ENCODE measurements at regions not wholly inside any gene's neighbourhood (a gene's known extent, or its start where the extent isn't known, plus 50 kb on each side); places are given as distances from the start of the nearest gene placed in this dataset.

- Histone ChIP-seq H3K27me3 (ENCODE audit: insufficient read depth, low read length) (peaks cover 10% of the 10 kb centered on the region), H4K20me1 (ENCODE audit: insufficient read depth, low read length) (no peaks in the 10 kb centered on the region), H3K36me3 (ENCODE audit: insufficient read depth, low read length) (no peaks in the 10 kb centered on the region), H3K27ac (ENCODE audit: low read depth, low read length) (no peak overlapping the region), H3K4me1 (ENCODE audit: insufficient read depth, low read length) (peaks cover 3% of the 10 kb centered on the region), H2AFZ (ENCODE audit: low read length) (no peak overlapping the region), H3K4me3 (ENCODE audit: insufficient read depth, low read length) (no peak overlapping the region), H3K9me3 (ENCODE audit: low read depth, low read length) (no peaks in the 10 kb centered on the region), H3K4me2 (ENCODE audit: insufficient read depth, low read length) (no peak overlapping the region), H3K79me2 (ENCODE audit: insufficient read depth, low read length) (no peaks in the 10 kb centered on the region)
- DNase-seq (ENCODE audit: insufficient read length, low spot score, missing footprints), result peak; percentile 77
- TF ChIP-seq, protein P1, sequence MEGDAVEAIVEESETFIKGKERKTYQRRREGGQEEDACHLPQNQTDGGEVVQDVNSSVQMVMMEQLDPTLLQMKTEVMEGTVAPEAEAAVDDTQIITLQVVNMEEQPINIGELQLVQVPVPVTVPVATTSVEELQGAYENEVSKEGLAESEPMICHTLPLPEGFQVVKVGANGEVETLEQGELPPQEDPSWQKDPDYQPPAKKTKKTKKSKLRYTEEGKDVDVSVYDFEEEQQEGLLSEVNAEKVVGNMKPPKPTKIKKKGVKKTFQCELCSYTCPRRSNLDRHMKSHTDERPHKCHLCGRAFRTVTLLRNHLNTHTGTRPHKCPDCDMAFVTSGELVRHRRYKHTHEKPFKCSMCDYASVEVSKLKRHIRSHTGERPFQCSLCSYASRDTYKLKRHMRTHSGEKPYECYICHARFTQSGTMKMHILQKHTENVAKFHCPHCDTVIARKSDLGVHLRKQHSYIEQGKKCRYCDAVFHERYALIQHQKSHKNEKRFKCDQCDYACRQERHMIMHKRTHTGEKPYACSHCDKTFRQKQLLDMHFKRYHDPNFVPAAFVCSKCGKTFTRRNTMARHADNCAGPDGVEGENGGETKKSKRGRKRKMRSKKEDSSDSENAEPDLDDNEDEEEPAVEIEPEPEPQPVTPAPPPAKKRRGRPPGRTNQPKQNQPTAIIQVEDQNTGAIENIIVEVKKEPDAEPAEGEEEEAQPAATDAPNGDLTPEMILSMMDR (IDR thresholded peaks at IDR 0.05; ENCODE audit: extremely low read depth, low read depth, low read length), result no peak
These were observed 55.5 kb downstream of the INHBB start for GRCh38 chr2:120401275-120402066.

DNA sequence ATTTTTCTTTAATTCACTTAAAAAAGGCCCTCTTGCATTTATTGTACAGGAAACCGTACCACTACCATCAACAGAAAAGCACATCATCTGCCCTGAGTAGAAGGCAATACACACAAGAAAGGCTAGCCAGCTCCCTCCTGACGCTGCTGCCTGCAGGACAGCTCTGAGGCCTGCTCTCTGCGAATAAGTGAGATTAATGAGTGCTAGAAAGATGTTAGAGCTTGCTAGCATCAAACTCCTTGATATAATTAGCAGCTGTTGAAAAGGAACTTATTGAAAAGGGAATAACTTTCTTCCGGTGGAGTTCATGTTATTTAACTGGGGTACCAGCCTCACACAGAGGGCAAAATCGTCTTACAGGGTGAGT lies 56.1 kb downstream of the INHBB start:
- Histone ChIP-seq H3K9me3 (ENCODE audit: low read depth, low read length) (no peaks in the 10 kb centered on the region), H4K20me1 (ENCODE audit: insufficient read depth, low read length) (no peaks in the 10 kb centered on the region), H3K27ac (ENCODE audit: low read depth, low read length) (no peak overlapping the region), H3K4me3 (ENCODE audit: insufficient read depth, low read length) (no peak overlapping the region), H3K4me2 (ENCODE audit: insufficient read depth, low read length) (no peak overlapping the region), H3K36me3 (ENCODE audit: insufficient read depth, low read length) (no peaks in the 10 kb centered on the region), H2AFZ (ENCODE audit: low read length) (no peak overlapping the region), H3K27me3 (ENCODE audit: insufficient read depth, low read length) (peaks cover 10% of the 10 kb centered on the region), H3K4me1 (ENCODE audit: insufficient read depth, low read length) (peaks cover 3% of the 10 kb centered on the region), H3K79me2 (ENCODE audit: insufficient read depth, low read length) (no peaks in the 10 kb centered on the region)
- TF ChIP-seq, protein P1 (IDR thresholded peaks at IDR 0.05; ENCODE audit: extremely low read depth, low read depth, low read length), result no peak
- peak; percentile 65 for DNase-seq (ENCODE audit: insufficient read length, low spot score, missing footprints)

DNA sequence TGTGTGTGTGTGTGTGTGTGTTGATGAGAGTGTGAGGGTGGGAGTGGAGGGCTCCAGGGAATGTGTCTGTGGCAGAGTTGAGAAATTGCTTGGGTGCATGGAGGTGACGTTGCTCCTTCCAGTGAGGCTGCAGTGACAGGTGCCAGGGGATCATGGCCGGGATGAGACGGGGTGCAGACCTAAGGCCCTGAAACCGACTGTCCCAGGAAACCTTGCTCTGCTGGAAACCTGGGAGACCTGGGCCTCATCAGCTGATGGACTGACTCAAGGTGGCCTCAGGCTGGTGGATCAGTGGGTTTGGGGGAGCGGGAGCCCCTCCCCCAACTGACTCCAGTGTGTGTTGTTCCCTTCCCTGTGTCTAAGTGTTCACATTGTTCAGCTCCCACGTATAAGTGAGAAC lies 56.6 kb downstream of the INHBB start:
- H4K20me1 ChIP-seq (ENCODE audit: insufficient read depth, low read length), result no peaks in the 10 kb centered on the region
- no peak overlapping the region for H3K27ac ChIP-seq (ENCODE audit: low read depth, low read length)
- DNase-seq (ENCODE audit: insufficient read length, low spot score, missing footprints), result peak; percentile 48
- H3K36me3 ChIP-seq (ENCODE audit: insufficient read depth, low read length), result no peaks in the 10 kb centered on the region
- H3K4me2 ChIP-seq (ENCODE audit: insufficient read depth, low read length), result no peak overlapping the region
- H2AFZ ChIP-seq (ENCODE audit: low read length), result no peak overlapping the region
- peaks cover 10% of the 10 kb centered on the region for H3K27me3 ChIP-seq (ENCODE audit: insufficient read depth, low read length)
- H3K79me2 ChIP-seq (ENCODE audit: insufficient read depth, low read length), result no peaks in the 10 kb centered on the region
- H3K4me1 ChIP-seq (ENCODE audit: insufficient read depth, low read length), result peaks cover 3% of the 10 kb centered on the region
- no peak overlapping the region for H3K4me3 ChIP-seq (ENCODE audit: insufficient read depth, low read length)
- no peaks in the 10 kb centered on the region for H3K9me3 ChIP-seq (ENCODE audit: low read depth, low read length)
- TF ChIP-seq, protein P1 (IDR thresholded peaks at IDR 0.05; ENCODE audit: extremely low read depth, low read depth, low read length), result no peak

- Histone ChIP-seq H2AFZ (ENCODE audit: low read length) (no peak overlapping the region), H3K9me3 (ENCODE audit: low read depth, low read length) (no peaks in the 10 kb centered on the region), H3K79me2 (ENCODE audit: insufficient read depth, low read length) (no peaks in the 10 kb centered on the region), H3K4me2 (ENCODE audit: insufficient read depth, low read length) (no peak overlapping the region), H4K20me1 (ENCODE audit: insufficient read depth, low read length) (no peaks in the 10 kb centered on the region), H3K27me3 (ENCODE audit: insufficient read depth, low read length) (peaks cover 10% of the 10 kb centered on the region), H3K36me3 (ENCODE audit: insufficient read depth, low read length) (no peaks in the 10 kb centered on the region), H3K4me1 (ENCODE audit: insufficient read depth, low read length) (no peaks in the 10 kb centered on the region), H3K27ac (ENCODE audit: low read depth, low read length) (no peak overlapping the region), H3K4me3 (ENCODE audit: insufficient read depth, low read length) (no peak overlapping the region)
- DNase-seq (ENCODE audit: insufficient read length, low spot score, missing footprints), result peak; percentile 15
- TF ChIP-seq, protein P1 (IDR thresholded peaks at IDR 0.05; ENCODE audit: extremely low read depth, low read depth, low read length), result no peak
These were observed 57.3 kb downstream of the INHBB start for GRCh38 chr2:120403261-120403660.
